Mammary epithelial cell (primary cell): ENCODE measurements at regions not wholly inside any gene's neighbourhood (a gene's known extent, or its start where the extent isn't known, plus 50 kb on each side); places are given as distances from the start of the nearest gene placed in this dataset.

Experiments used
- CTCF ChIP-seq, 2 donors: IDR thresholded peaks in 1 of 2; conservative IDR thresholded peaks in 1 of 2; 2 replicates each; pipeline ENCODE4 v1.5.1; 2011 to 2012; ENCODE audit warnings: inconsistent platforms in 2 of 2, low read length in 2 of 2, mild to moderate bottlenecking in 2 of 2, control low read depth in 1 of 2, low read depth in 1 of 2; ENCODE audit not compliant: insufficient read depth in 1 of 2; ENCODE audit errors: extremely low read depth in 1 of 2
- EZH2 ChIP-seq: IDR thresholded peaks from 2 replicates; pipeline ENCODE4 v1.6.1; 2012; ENCODE audit warnings: low read length, inconsistent platforms, borderline replicate concordance

DNA sequence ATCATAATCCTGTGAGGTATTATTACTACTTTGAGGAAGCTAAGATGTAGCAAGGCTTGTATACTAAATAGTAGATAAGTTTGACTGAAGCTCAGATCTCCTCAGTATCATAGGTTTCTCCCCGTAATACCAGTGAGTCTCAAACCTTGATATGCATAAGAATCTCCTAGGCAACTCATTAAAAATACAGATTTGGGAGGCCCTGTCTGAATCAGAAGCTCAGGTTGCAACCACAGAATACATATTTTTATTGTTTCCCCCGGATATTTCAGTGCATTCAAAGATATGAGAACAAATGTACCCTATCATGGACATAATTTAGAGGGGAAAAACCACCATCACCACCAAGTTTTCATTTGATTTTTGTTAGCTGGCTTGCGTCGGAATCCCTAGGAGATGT is 242.1 kb upstream of the C2CD4B start:
- no peak for TF ChIP-seq CTCF (conservative IDR thresholded peaks at IDR 0.05 in 1 of 2, IDR thresholded peaks at IDR 0.05 in 1 of 2; ENCODE audit: extremely low read depth in 1 of 2, insufficient read depth in 1 of 2, low read depth in 1 of 2, low read length in 2 of 2)
- TF ChIP-seq EZH2 = no peak
